H9 (cell line): ENCODE measurements at regions not wholly inside any gene's neighbourhood (a gene's known extent, or its start where the extent isn't known, plus 50 kb on each side); places are given as distances from the start of the nearest gene placed in this dataset.

Experiments used
- DNase-seq: peaks from one replicate; pipeline ENCODE4 v3.0.0-alpha.2; 2017
- H2AFZ ChIP-seq: one replicate; pipeline ENCODE4 v1.6.1; 2013; ENCODE audit warnings: mild to moderate bottlenecking, low read length, control low read depth, moderate library complexity
- H2AK5ac ChIP-seq: 2 replicates; pipeline ENCODE4 v1.6.1; 2013; ENCODE audit warnings: low read length, control low read depth, mixed read lengths; ENCODE audit not compliant: insufficient read length
- H2BK120ac ChIP-seq: one replicate; pipeline ENCODE4 v1.6.1; 2013; ENCODE audit warnings: low read depth, mild to moderate bottlenecking, low read length, control low read depth, inconsistent platforms; ENCODE audit not compliant: poor library complexity, severe bottlenecking
- H2BK12ac ChIP-seq: 2 replicates; pipeline ENCODE4 v1.6.1; 2013; ENCODE audit warnings: low read length, control low read depth, mixed read lengths, low read depth; ENCODE audit not compliant: insufficient read length
- H2BK15ac ChIP-seq: 2 replicates; pipeline ENCODE4 v1.6.1; 2013; ENCODE audit warnings: low read depth, low read length, control low read depth
- H2BK20ac ChIP-seq: one replicate; pipeline ENCODE4 v1.6.1; 2013; ENCODE audit warnings: low read depth, mild to moderate bottlenecking, low read length, control low read depth, inconsistent platforms; ENCODE audit not compliant: poor library complexity, severe bottlenecking
- H2BK5ac ChIP-seq: 2 replicates; pipeline ENCODE4 v1.6.1; 2013; ENCODE audit warnings: low read length, control low read depth, mixed read lengths; ENCODE audit not compliant: insufficient read length
- H3K14ac ChIP-seq: 2 replicates; pipeline ENCODE4 v1.6.1; 2013; ENCODE audit warnings: low read length, control low read depth; ENCODE audit not compliant: insufficient read depth
- H3K18ac ChIP-seq: 2 replicates; pipeline ENCODE4 v1.6.1; 2013; ENCODE audit warnings: low read depth, mild to moderate bottlenecking, mixed read lengths, low read length, control low read depth; ENCODE audit not compliant: insufficient read length
- H3K23ac ChIP-seq: 2 replicates; pipeline ENCODE4 v1.6.1; 2013; ENCODE audit warnings: low read length, control low read depth, mixed read lengths, low read depth; ENCODE audit not compliant: insufficient read length
- H3K23me2 ChIP-seq: 2 replicates; pipeline ENCODE4 v1.6.1; 2013; ENCODE audit warnings: low read depth, mild to moderate bottlenecking, mixed read lengths, low read length, control low read depth; ENCODE audit not compliant: insufficient read length, poor library complexity, severe bottlenecking
- H3K27ac ChIP-seq: 2 replicates; pipeline ENCODE4 v1.5.1; 2013; ENCODE audit warnings: low read length, control low read depth, mixed read lengths, low read depth; ENCODE audit not compliant: insufficient read length
- H3K27me3 ChIP-seq: 2 replicates; pipeline ENCODE4 v1.6.1; 2013; ENCODE audit warnings: low read length, control low read depth, inconsistent platforms; ENCODE audit not compliant: insufficient read depth
- H3K4ac ChIP-seq: 2 replicates; pipeline ENCODE4 v1.6.1; 2013; ENCODE audit warnings: low read depth, mild to moderate bottlenecking, control low read depth, inconsistent platforms, low read length, moderate library complexity
- H3K4me1 ChIP-seq: 2 replicates; pipeline ENCODE4 v1.6.1; 2013; ENCODE audit warnings: low read length, control low read depth, inconsistent platforms; ENCODE audit not compliant: insufficient read depth
- H3K4me2 ChIP-seq: 2 replicates; pipeline ENCODE4 v1.6.1; 2013; ENCODE audit warnings: low read length, control low read depth, mixed read lengths; ENCODE audit not compliant: insufficient read length, insufficient read depth
- H3K56ac ChIP-seq: 2 replicates; pipeline ENCODE4 v1.6.1; 2013; ENCODE audit warnings: low read depth, mild to moderate bottlenecking, mixed read lengths, low read length, control low read depth; ENCODE audit not compliant: insufficient read length
- H3K79me1 ChIP-seq: 2 replicates; pipeline ENCODE4 v1.6.1; 2013; ENCODE audit warnings: low read depth, mild to moderate bottlenecking, moderate library complexity, low read length, control low read depth, inconsistent platforms; ENCODE audit not compliant: insufficient read depth, poor library complexity, severe bottlenecking
- H3K79me2 ChIP-seq: 2 replicates; pipeline ENCODE4 v1.6.1; 2013; ENCODE audit warnings: low read length, control low read depth, inconsistent platforms; ENCODE audit not compliant: insufficient read depth
- H3K9ac ChIP-seq: 2 replicates; pipeline ENCODE4 v1.6.1; 2013; ENCODE audit warnings: low read length, control low read depth, mixed read lengths; ENCODE audit not compliant: insufficient read length; ENCODE audit errors: extremely low read depth
- H3K9me3 ChIP-seq: one replicate; pipeline ENCODE4 v1.6.1; 2013; ENCODE audit warnings: low read depth, low read length, inconsistent platforms; ENCODE audit not compliant: control insufficient read depth
- H3T11ph ChIP-seq: one replicate; pipeline ENCODE4 v1.6.1; 2013; ENCODE audit warnings: mild to moderate bottlenecking, low read length, control low read depth, inconsistent platforms
- H4K20me1 ChIP-seq: one replicate; pipeline ENCODE4 v1.6.1; 2013; ENCODE audit not compliant: control insufficient read depth, insufficient read length, insufficient read depth
- H4K5ac ChIP-seq: 2 replicates; pipeline ENCODE4 v1.6.1; 2013; ENCODE audit warnings: low read depth, mild to moderate bottlenecking, mixed read lengths, low read length, control low read depth; ENCODE audit not compliant: insufficient read length
- H4K8ac ChIP-seq: replicated peaks from 2 replicates; pipeline ENCODE4 v1.6.1; 2013; ENCODE audit warnings: low read length, control low read depth, mixed read lengths, low read depth; ENCODE audit not compliant: insufficient read length
- H4K91ac ChIP-seq: 2 replicates; pipeline ENCODE4 v1.6.1; 2013; ENCODE audit warnings: low read depth, mild to moderate bottlenecking, moderate library complexity, mixed read lengths, low read length, control low read depth; ENCODE audit not compliant: insufficient read length
- H3K27ac Mint-ChIP-seq, 3 experiments: 2 replicates in 2 of 3; 3 replicates in 1 of 3; pipeline ENCODE4 v1.8.0; 2020 to 2021; ENCODE audit warnings: mixed read lengths in 3 of 3, mild to moderate bottlenecking in 1 of 3, moderate library complexity in 1 of 3
- H3K27me3 Mint-ChIP-seq: 2 replicates; pipeline ENCODE4 v1.8.0; 2021; ENCODE audit warnings: low read depth, mild to moderate bottlenecking, moderate library complexity, mixed read lengths
- H3K36me3 Mint-ChIP-seq, 3 experiments: 2 replicates in 2 of 3; 3 replicates in 1 of 3; pipeline ENCODE4 v1.8.0; 2020 to 2021; ENCODE audit warnings: low read depth in 3 of 3, mixed read lengths in 3 of 3; ENCODE audit not compliant: insufficient read depth in 1 of 3
- H3K4me1 Mint-ChIP-seq, 2 experiments: 2 replicates each; pipeline ENCODE4 v1.8.0; 2020; ENCODE audit warnings: mixed read lengths in 2 of 2
- H3K4me3 Mint-ChIP-seq, 2 experiments: 2 replicates in 1 of 2; 3 replicates in 1 of 2; pipeline ENCODE4 v1.8.0; 2020 to 2021; ENCODE audit warnings: mild to moderate bottlenecking in 2 of 2, mixed read lengths in 2 of 2, moderate library complexity in 1 of 2
- H3K9me3 Mint-ChIP-seq, 2 experiments: 2 replicates in 1 of 2; 3 replicates in 1 of 2; pipeline ENCODE4 v1.8.0; 2020; ENCODE audit warnings: mild to moderate bottlenecking in 2 of 2, mixed read lengths in 2 of 2, moderate library complexity in 1 of 2
- WGBS: extraction: QIAGEN DNeasy Blood & Tissue Kit; methylation state at CpG from one replicate; pipeline ENCODE4 v1.1.7; 2013; ENCODE audit warnings: missing lambda C conversion rate, low lambda C conversion rate, mixed read lengths; ENCODE audit not compliant: insufficient read length; ENCODE audit errors: extremely low coverage; 5-methylcytosine and 5-hydroxymethylcytosine counted together
- TF ChIP-seq, protein P1 (sequence below): fragments of 200-600 bp; sonication (generic); conservative IDR thresholded peaks from 3 replicates; pipeline ENCODE4 v1.8.0; 2021; ENCODE audit warnings: antibody characterized with exemption, mild to moderate bottlenecking

DNA sequence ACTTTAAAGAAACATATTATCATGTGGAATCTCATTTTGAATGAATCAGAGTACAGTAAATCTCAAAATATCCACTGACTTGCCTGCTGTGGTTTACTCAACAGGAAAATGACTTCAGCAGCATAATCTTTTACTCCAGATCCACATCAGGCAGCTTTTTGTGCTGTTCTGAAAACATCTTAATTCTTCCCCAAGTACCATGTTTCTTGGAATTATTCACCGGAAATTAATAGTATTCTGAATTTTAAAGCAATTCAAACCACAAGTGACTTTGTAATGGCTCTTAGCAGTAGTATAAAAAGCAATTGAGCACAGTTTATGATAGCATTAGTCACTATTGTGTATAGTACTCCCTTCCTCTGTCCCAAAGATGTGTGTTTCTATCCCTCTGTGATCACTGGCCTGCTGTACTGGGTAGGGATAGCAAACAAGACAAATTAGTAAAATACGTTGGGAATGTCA lies 64.2 kb upstream of the ERRFI1 start:
- Histone ChIP-seq H3K4me1 (no peaks in the 10 kb centered on the region), H4K91ac (no peak overlapping the region), H3K27ac (no peak overlapping the region), H2AFZ (no peak overlapping the region), H3K4ac (no peak overlapping the region), H3K23ac (no peak overlapping the region), H4K20me1 (no peaks in the 10 kb centered on the region), H4K5ac (no peak overlapping the region), H3K79me1 (no peaks in the 10 kb centered on the region), H2BK15ac (no peak overlapping the region), H3T11ph (no peak overlapping the region), H3K14ac (no peak overlapping the region), H3K4me2 (no peak overlapping the region), H2BK5ac (no peak overlapping the region), H3K27me3 (no peaks in the 10 kb centered on the region), H3K23me2 (no peaks in the 10 kb centered on the region), H2BK12ac (no peak overlapping the region), H2BK120ac (no peak overlapping the region), H3K79me2 (no peaks in the 10 kb centered on the region), H3K56ac (no peak overlapping the region), H2AK5ac (no peak overlapping the region), H3K9ac (no peak overlapping the region), H2BK20ac (no peak overlapping the region), H3K18ac (no peak overlapping the region), H4K8ac (no peak overlapping the region), H3K9me3 (no peaks in the 10 kb centered on the region)
- Mint-ChIP-seq H3K4me3 (no peak overlapping the region), H3K36me3 (no peaks in the 10 kb centered on the region), H3K27me3 (no peaks in the 10 kb centered on the region), H3K27ac (no peak overlapping the region), H3K4me1 (no peaks in the 10 kb centered on the region), H3K9me3 (peaks cover 0 to 2% of the 10 kb centered on the region in 2 experiments; a peak in 3 of 5 replicates)
- TF ChIP-seq, protein P1, sequence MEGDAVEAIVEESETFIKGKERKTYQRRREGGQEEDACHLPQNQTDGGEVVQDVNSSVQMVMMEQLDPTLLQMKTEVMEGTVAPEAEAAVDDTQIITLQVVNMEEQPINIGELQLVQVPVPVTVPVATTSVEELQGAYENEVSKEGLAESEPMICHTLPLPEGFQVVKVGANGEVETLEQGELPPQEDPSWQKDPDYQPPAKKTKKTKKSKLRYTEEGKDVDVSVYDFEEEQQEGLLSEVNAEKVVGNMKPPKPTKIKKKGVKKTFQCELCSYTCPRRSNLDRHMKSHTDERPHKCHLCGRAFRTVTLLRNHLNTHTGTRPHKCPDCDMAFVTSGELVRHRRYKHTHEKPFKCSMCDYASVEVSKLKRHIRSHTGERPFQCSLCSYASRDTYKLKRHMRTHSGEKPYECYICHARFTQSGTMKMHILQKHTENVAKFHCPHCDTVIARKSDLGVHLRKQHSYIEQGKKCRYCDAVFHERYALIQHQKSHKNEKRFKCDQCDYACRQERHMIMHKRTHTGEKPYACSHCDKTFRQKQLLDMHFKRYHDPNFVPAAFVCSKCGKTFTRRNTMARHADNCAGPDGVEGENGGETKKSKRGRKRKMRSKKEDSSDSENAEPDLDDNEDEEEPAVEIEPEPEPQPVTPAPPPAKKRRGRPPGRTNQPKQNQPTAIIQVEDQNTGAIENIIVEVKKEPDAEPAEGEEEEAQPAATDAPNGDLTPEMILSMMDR, result no peak
- no CpG with 5 or more reads among the region's 2 CpGs for WGBS
- DNase-seq, result no peak
